GM12873 (cell line): ENCODE measurements at regions not wholly inside any gene's neighbourhood (a gene's known extent, or its start where the extent isn't known, plus 50 kb on each side); places are given as distances from the start of the nearest gene placed in this dataset.

Source experiments
- CTCF ChIP-seq: IDR thresholded peaks from 2 replicates; pipeline ENCODE4 v1.5.1; 2012; ENCODE audit warnings: low read depth, mild to moderate bottlenecking, moderate library complexity, low read length, control low read depth; ENCODE audit not compliant: insufficient read depth; ENCODE audit errors: missing control alignments

- no peak for TF ChIP-seq CTCF
Observed at GRCh38 chr6:163750431-163751031, 336.0 kb downstream of the QKI start.

DNA sequence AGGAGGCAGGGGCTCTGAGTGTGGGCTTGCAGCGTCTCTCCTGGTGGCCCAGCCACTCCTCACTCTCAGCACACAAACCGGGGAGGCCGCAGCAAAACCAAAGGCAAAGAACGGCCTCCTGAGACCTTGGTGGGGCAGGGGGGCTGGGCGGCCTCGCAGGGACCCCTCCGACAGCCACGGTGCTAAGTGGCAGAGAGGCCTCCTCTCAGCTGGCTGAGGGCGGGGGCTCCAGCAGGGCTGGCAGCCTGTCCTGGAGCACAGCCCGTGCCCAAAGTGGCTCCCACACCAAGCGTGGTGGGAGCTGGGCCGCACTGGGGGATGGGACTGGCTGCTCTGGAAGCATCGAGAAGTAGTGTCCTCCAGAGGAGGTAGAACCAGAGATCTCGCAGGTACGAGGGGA lies 334.4 kb downstream of the QKI start:
- no peak for TF ChIP-seq CTCF

DNA sequence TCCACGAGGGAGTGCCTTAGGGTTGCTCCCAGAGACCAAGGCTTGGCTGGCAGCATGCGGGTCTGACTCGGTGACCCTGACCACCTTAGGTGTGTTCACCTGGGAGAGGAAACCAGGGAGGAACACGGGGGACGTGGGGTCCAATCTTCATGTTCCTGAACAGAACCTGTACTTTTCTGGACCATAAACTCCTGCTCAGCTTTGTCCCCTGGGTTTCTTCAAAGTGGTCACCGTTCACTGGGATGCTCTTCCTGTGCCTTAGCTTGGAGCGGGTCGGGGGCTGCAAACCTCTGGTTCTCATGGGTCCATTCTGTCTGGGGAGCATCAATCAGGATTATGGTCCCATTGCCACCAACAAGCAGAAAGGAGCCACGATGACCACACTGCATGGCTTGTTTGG lies 333.5 kb downstream of the QKI start:
- TF ChIP-seq CTCF = no peak

GRCh38 chr6:163745536-163746400 lies 331.2 kb downstream of the QKI start:
- TF ChIP-seq CTCF = no peak

DNA sequence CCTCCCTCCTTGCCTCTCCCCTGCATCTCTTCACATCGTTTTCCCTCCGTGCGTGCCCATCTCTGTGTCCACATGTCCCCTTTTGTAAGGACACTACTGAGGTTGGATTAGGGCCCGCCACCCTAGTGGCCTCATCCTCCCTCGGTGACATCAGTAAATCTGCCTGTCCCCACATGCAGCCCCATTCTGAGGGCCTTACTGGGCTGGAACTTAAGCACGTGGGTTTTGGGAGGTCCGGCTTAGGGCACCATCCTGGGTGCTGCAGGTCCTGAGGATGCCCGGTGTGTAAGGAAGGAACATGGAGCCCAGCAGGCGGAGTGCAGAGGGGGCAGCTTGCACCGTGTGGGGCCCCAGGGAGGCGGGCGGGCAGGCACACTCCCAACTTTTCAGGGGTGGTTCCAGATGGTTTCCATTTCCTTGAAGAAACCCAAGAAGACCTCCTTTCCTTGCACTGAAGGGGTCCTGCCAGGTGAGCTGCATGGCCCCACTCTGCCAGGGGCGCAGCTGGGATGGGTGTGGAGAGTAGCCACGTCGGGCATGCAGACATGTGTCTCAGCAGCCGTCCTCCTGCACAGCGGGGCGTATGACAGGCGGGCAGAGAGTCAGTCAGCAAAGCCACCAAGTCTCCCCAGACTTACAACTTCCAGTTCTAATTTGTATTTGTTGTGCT lies 329.9 kb downstream of the QKI start:
- no peak for TF ChIP-seq CTCF

DNA sequence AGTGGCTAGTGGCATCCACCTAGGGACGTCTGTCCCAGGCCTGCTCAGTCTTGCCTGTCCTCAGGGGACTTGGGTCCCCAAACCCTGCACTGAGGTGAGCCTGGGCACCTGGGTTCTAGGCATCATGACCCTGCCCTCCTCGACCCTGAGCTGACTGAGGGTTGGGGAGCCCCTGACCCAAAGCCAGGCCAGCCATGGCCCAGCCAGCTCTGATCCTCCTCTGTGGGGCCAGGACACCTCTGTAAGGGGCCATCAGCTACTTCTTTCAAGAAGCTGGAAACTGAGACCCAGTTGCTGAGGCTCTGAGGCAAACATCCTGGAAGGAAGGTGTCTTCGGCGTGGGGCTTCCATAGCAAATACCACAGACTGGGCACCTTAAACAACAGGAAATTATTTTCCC lies 329.3 kb downstream of the QKI start:
- no peak for TF ChIP-seq CTCF

GRCh38 chr6:163741743-163742363 lies 327.3 kb downstream of the QKI start:
- no peak for TF ChIP-seq CTCF
